ENCODE measurements at regions not wholly inside any gene's neighbourhood (a gene's known extent, or its start where the extent isn't known, plus 50 kb on each side); places are given as distances from the start of the nearest gene placed in this dataset.
A peak's percentile ranks its signal among the peaks of the same experiment; 100 is the strongest.

- Histone ChIP-seq H3K27me3 (ENCODE audit: insufficient read depth, poor library complexity, severe bottlenecking) (no peaks in the 10 kb centered on the region), H3K4me3 (replicated peaks; ENCODE audit: insufficient read depth, low read length) (no peak overlapping the region), H3K27ac (replicated peaks) (peak overlapping the region; percentile 54)
- peak; percentile 33 to 78 for DNase-seq (ENCODE audit: low read depth in 1 of 2, low spot score in 1 of 2)
- peak; percentile 87 for TF ChIP-seq SPI1 (IDR thresholded peaks at IDR 0.05; ENCODE audit: borderline replicate concordance, low read depth)
- TF ChIP-seq REST (IDR thresholded peaks at IDR 0.05; ENCODE audit: insufficient replicate concordance, low read depth), result no peak
Measured at GRCh38 chr15:93247466-93248121, 158.6 kb upstream of the RGMA start.

GRCh38 chr15:93246266-93247242 lies 157.5 kb upstream of the RGMA start:
- TF ChIP-seq REST (IDR thresholded peaks at IDR 0.05; ENCODE audit: insufficient replicate concordance, low read depth) (no peak), POLR2AphosphoS5 (IDR thresholded peaks at IDR 0.05; ENCODE audit: low read depth) (no peak), GABPA (IDR thresholded peaks at IDR 0.05; ENCODE audit: low read depth) (no peak), CTCF (IDR thresholded peaks at IDR 0.05; ENCODE audit: insufficient read depth, low read length) (no peak), SPI1 (IDR thresholded peaks at IDR 0.05; ENCODE audit: borderline replicate concordance, low read depth) (no peak)
- no peaks in the 10 kb centered on the region for H3K27me3 ChIP-seq (ENCODE audit: insufficient read depth, poor library complexity, severe bottlenecking)
- peak overlapping the region; percentile 54 for H3K27ac ChIP-seq (replicated peaks)
- H3K4me3 ChIP-seq (replicated peaks; ENCODE audit: insufficient read depth, low read length), result no peak overlapping the region
- DNase-seq (ENCODE audit: low read depth in 1 of 2, low spot score in 1 of 2), result no peak

GRCh38 chr15:93245661-93246042 lies 156.6 kb upstream of the RGMA start:
- H3K4me3 ChIP-seq (replicated peaks; ENCODE audit: insufficient read depth, low read length), result no peak overlapping the region
- DNase-seq (ENCODE audit: low read depth in 1 of 2, low spot score in 1 of 2), result no peak
- no peak overlapping the region for H3K27ac ChIP-seq (replicated peaks)
- no peaks in the 10 kb centered on the region for H3K27me3 ChIP-seq (ENCODE audit: insufficient read depth, poor library complexity, severe bottlenecking)
- TF ChIP-seq SPI1 (IDR thresholded peaks at IDR 0.05; ENCODE audit: borderline replicate concordance, low read depth) (no peak), CTCF (IDR thresholded peaks at IDR 0.05; ENCODE audit: insufficient read depth, low read length) (no peak), POLR2AphosphoS5 (IDR thresholded peaks at IDR 0.05; ENCODE audit: low read depth) (no peak), GABPA (IDR thresholded peaks at IDR 0.05; ENCODE audit: low read depth) (no peak), REST (IDR thresholded peaks at IDR 0.05; ENCODE audit: insufficient replicate concordance, low read depth) (no peak)

Data from HL-60 (cell line).